ENCODE measurements at regions not wholly inside any gene's neighbourhood (a gene's known extent, or its start where the extent isn't known, plus 50 kb on each side); places are given as distances from the start of the nearest gene placed in this dataset.

DNA sequence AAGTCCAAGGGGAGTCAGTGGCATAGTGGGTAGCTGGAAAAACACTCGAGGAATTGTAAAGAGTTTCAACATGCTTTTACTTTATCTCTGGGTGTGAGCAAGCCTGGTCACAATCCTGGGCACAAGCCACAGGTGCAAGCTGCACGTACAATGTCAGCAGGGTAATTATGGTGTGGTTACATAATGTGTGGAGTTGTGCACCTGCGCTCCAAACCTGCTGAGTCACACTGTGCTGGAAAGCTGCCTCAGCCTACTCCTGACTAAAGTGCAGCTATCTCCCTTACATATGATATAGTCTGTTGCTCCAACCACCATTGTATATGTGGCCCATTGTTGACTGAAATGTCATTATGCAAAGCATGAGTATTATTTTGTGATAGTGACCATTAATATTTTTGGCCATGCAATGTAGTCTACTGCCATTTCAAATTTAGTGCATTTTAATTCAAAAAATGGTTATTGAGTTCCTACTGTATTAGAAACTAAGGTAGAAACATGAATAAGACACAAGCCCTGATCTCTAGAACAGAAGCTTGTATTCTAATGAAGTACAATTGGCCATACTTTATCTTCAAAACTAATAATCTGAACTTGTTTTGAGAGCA, 160.9 kb upstream of the SLC30A5 start:
- TF ChIP-seq, protein P1, sequence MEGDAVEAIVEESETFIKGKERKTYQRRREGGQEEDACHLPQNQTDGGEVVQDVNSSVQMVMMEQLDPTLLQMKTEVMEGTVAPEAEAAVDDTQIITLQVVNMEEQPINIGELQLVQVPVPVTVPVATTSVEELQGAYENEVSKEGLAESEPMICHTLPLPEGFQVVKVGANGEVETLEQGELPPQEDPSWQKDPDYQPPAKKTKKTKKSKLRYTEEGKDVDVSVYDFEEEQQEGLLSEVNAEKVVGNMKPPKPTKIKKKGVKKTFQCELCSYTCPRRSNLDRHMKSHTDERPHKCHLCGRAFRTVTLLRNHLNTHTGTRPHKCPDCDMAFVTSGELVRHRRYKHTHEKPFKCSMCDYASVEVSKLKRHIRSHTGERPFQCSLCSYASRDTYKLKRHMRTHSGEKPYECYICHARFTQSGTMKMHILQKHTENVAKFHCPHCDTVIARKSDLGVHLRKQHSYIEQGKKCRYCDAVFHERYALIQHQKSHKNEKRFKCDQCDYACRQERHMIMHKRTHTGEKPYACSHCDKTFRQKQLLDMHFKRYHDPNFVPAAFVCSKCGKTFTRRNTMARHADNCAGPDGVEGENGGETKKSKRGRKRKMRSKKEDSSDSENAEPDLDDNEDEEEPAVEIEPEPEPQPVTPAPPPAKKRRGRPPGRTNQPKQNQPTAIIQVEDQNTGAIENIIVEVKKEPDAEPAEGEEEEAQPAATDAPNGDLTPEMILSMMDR (IDR thresholded peaks at IDR 0.05; ENCODE audit: low read length), result no peak
- no peak for TF ChIP-seq EZH2 (IDR thresholded peaks at IDR 0.05; ENCODE audit: borderline replicate concordance, low read length)
